MM.1S (cell line): ENCODE measurements at regions not wholly inside any gene's neighbourhood (a gene's known extent, or its start where the extent isn't known, plus 50 kb on each side); places are given as distances from the start of the nearest gene placed in this dataset.

Experiments used
- CTCF ChIP-seq: fragments of 300-600 bp; sonication (generic); IDR thresholded peaks from 2 replicates; pipeline ENCODE4 v1.5.1; 2016; ENCODE audit warnings: antibody characterized with exemption, low read length, mixed read lengths
- EZH2 ChIP-seq: fragments of 300-600 bp; sonication (generic); optimal IDR thresholded peaks from 2 replicates; pipeline ENCODE3; 2017; ENCODE audit warnings: low read depth, mild to moderate bottlenecking, antibody characterized with exemption, low read length, mixed read lengths

GRCh38 chr13:106700007-106700406 lies 132.1 kb upstream of the ARGLU1 start:
- TF ChIP-seq CTCF (no peak), EZH2 (no peak)
